Endothelial cell (in vitro differentiated cells): ENCODE measurements at regions not wholly inside any gene's neighbourhood (a gene's known extent, or its start where the extent isn't known, plus 50 kb on each side); places are given as distances from the start of the nearest gene placed in this dataset.
"Not testable (repeated sequence)": the region's sequence is repeated elsewhere in the genome, so short reads cannot be mapped to it uniquely, and the experiment has no call there.

ENCODE experiments used
- DNase-seq: peaks from one replicate; pipeline ENCODE4 v3.0.0; 2021; ENCODE audit warnings: low spot score
- H3K27ac Mint-ChIP-seq: one replicate; pipeline ENCODE4 v1.8.0; 2021; ENCODE audit warnings: mixed read lengths, inconsistent platforms; ENCODE audit not compliant: unreplicated experiment
- H3K27me3 Mint-ChIP-seq: one replicate; pipeline ENCODE4 v1.8.0; 2021; ENCODE audit warnings: mild to moderate bottlenecking, moderate library complexity, mixed read lengths, inconsistent platforms; ENCODE audit not compliant: unreplicated experiment
- H3K36me3 Mint-ChIP-seq: one replicate; pipeline ENCODE4 v1.8.0; 2021; ENCODE audit warnings: mild to moderate bottlenecking, low read depth, mixed read lengths, inconsistent platforms; ENCODE audit not compliant: unreplicated experiment
- H3K4me1 Mint-ChIP-seq: one replicate; pipeline ENCODE4 v1.8.0; 2021; ENCODE audit warnings: mild to moderate bottlenecking, mixed read lengths, inconsistent platforms; ENCODE audit not compliant: unreplicated experiment
- H3K4me3 Mint-ChIP-seq: one replicate; pipeline ENCODE4 v1.8.0; 2021; ENCODE audit warnings: mild to moderate bottlenecking, mixed read lengths, inconsistent platforms; ENCODE audit not compliant: unreplicated experiment
- H3K9me3 Mint-ChIP-seq: one replicate; pipeline ENCODE4 v1.8.0; 2021; ENCODE audit warnings: mixed read lengths, inconsistent platforms; ENCODE audit not compliant: unreplicated experiment
- CTCF ChIP-seq: fragments of 200-600 bp; sonication (generic); IDR thresholded peaks from one replicate; pipeline ENCODE4 v1.5.0; 2021; ENCODE audit warnings: antibody characterized with exemption; ENCODE audit not compliant: unreplicated experiment

- no peaks in the 10 kb centered on the region for H3K36me3 Mint-ChIP-seq
Measured at GRCh38 chr2:209160800-209161588, 262.9 kb upstream of the MAP2 start.

GRCh38 chr2:209162129-209162528 lies 261.7 kb upstream of the MAP2 start:
- peaks cover 1% of the 10 kb centered on the region for H3K27me3 Mint-ChIP-seq
- no peak for DNase-seq
- no peak overlapping the region for H3K4me3 Mint-ChIP-seq
- no peaks in the 10 kb centered on the region for H3K4me1 Mint-ChIP-seq
- H3K36me3 Mint-ChIP-seq = no peaks in the 10 kb centered on the region
- no peaks in the 10 kb centered on the region for H3K9me3 Mint-ChIP-seq
- no peak for TF ChIP-seq CTCF
- H3K27ac Mint-ChIP-seq = no peak overlapping the region

More at GRCh38 chr2:209160800-209161588, 262.9 kb upstream of the MAP2 start:
- H3K27me3 Mint-ChIP-seq = peaks cover 1% of the 10 kb centered on the region
- DNase-seq = no peak
- no peak for TF ChIP-seq CTCF
- no peaks in the 10 kb centered on the region for H3K9me3 Mint-ChIP-seq
- H3K4me3 Mint-ChIP-seq = no peak overlapping the region
- no peak overlapping the region for H3K27ac Mint-ChIP-seq
- H3K4me1 Mint-ChIP-seq = no peaks in the 10 kb centered on the region

GRCh38 chr2:209181984-209182383 lies 241.9 kb upstream of the MAP2 start:
- no peak for DNase-seq
- no peak overlapping the region for H3K27ac Mint-ChIP-seq
- peaks cover 7% of the 10 kb centered on the region for H3K4me1 Mint-ChIP-seq
- no peak overlapping the region for H3K4me3 Mint-ChIP-seq
- H3K27me3 Mint-ChIP-seq = no peaks in the 10 kb centered on the region
- no peak for TF ChIP-seq CTCF
- H3K36me3 Mint-ChIP-seq = no peaks in the 10 kb centered on the region
- no peaks in the 10 kb centered on the region for H3K9me3 Mint-ChIP-seq

- not testable (repeated sequence) for DNase-seq, H3K4me3 Mint-ChIP-seq, H3K27me3 Mint-ChIP-seq, H3K9me3 Mint-ChIP-seq, H3K4me1 Mint-ChIP-seq, H3K27ac Mint-ChIP-seq, H3K36me3 Mint-ChIP-seq
Measured at GRCh38 chr2:209186886-209187285, 237.0 kb upstream of the MAP2 start.

GRCh38 chr2:209189893-209190292 lies 234.0 kb upstream of the MAP2 start:
- no peak for TF ChIP-seq CTCF
- Mint-ChIP-seq H3K4me1 (no peaks in the 10 kb centered on the region), H3K36me3 (no peaks in the 10 kb centered on the region), H3K9me3 (no peaks in the 10 kb centered on the region), H3K4me3 (no peak overlapping the region), H3K27me3 (no peaks in the 10 kb centered on the region), H3K27ac (no peak overlapping the region)
- DNase-seq = no peak
